Stimulated activated CD4-positive, alpha-beta T cell treated with anti-CD3 and anti-CD28 coated beads, Interleukin-1b, Interleukin-23, amount 100 ng/mL, for 24 hours (primary cell): ENCODE measurements at regions not wholly inside any gene's neighbourhood (a gene's known extent, or its start where the extent isn't known, plus 50 kb on each side); places are given as distances from the start of the nearest gene placed in this dataset.

Experiments
- DNase-seq, 4 experiments: peaks; one replicate each; pipeline ENCODE4 v3.0.0-alpha.2; 2020; ENCODE audit warnings: low read depth in 4 of 4, low spot score in 1 of 4

DNA sequence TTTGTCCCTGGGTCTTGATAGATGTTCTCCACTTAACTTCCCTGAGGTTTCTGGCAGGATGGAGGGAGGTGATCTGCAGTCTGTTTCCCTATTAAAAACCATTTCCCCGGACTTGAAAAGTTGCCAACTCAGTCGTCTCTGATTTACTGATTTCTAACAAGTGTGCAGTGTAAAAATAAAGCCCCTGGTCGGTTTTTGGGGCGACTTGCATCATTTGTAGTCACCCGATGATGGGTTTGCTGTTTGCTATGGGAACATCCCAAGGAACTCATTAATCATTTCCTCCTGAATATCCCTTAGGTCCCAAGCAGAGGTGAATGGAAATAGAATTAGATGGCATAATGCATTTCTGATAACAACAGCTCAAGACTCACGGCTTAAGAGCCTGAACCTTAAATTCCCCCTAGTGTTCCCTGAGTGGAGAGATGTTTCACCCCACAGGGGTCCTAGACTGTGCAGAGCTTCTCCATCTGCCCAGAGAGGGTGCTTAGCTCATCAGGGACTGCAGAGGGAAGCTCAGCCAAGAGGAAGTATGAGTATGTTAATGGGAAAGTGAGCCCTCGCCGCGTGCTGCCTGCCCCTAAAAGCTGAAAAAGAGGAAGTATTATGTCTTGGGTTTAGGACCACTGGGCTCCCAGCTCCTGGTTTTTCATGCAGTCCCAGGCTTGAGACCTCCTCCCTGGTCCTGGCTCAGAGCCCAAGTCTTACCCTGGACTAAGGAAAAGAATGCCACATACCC, 115.1 kb upstream of the DAP start:
- no peak for DNase-seq

DNA sequence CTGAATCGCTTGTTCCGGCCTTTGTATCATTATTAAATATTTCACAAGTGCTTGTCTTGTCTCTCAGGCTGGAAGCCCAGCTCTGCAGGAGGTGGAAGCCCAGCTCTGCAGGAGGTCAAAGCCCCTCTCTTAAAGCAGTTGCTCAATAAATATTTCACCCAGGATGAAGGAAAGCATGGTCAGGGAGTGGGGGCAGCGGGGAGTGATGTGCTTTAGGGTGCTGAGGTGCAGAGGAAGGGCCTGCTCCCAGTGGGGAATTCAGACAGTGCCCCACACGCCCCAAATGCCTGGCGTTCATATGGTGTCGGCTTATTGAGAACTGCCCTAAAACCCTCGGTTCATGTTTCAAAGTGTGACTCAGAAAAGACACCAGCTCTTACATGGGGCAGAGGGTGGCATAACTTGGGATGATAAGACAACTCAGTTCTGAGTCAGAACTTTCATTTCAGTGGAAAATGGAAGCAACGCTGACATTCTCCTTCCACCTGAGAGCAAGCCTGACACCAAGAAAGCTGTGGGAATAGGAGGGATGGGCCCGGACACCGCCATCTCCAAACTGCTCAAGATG, 114.3 kb upstream of the DAP start:
- no peak for DNase-seq

GRCh38 chr5:10874541-10874940, 113.5 kb upstream of the DAP start:
- no peak for DNase-seq

DNA sequence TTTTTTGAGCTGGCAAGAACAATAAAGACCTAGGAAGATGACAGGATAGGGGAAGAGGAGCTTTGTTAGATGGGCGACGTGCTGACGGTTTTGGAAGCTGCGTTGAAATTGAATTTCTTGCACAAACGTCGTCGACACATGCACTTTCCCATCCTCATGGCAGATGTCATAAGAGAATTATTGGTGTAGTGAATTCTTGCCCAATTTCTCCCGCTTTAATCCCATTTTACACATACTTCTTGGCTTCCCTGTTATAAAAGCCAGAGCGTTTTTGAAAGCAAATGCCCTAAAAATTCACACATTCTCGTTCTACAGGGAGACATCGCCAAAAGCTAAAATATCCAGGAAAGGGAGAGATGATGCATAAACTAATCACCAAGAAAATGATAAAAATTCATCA, 109.8 kb upstream of the DAP start:
- no peak for DNase-seq

- DNase-seq: no peak
These were observed 107.9 kb upstream of the DAP start for GRCh38 chr5:10868956-10869355.

GRCh38 chr5:10867389-10868303, 106.6 kb upstream of the DAP start:
- no peak for DNase-seq

- no peak for DNase-seq
These were observed 105.9 kb upstream of the DAP start for GRCh38 chr5:10866913-10867312.

GRCh38 chr5:10863763-10864383, 102.8 kb upstream of the DAP start:
- peak; percentile 13 to 58 (median 30) for DNase-seq

- no peak for DNase-seq
These were observed 101.1 kb upstream of the DAP start for GRCh38 chr5:10862085-10862484.

- no peak for DNase-seq
These were observed 100.4 kb upstream of the DAP start for GRCh38 chr5:10861423-10861790.

DNA sequence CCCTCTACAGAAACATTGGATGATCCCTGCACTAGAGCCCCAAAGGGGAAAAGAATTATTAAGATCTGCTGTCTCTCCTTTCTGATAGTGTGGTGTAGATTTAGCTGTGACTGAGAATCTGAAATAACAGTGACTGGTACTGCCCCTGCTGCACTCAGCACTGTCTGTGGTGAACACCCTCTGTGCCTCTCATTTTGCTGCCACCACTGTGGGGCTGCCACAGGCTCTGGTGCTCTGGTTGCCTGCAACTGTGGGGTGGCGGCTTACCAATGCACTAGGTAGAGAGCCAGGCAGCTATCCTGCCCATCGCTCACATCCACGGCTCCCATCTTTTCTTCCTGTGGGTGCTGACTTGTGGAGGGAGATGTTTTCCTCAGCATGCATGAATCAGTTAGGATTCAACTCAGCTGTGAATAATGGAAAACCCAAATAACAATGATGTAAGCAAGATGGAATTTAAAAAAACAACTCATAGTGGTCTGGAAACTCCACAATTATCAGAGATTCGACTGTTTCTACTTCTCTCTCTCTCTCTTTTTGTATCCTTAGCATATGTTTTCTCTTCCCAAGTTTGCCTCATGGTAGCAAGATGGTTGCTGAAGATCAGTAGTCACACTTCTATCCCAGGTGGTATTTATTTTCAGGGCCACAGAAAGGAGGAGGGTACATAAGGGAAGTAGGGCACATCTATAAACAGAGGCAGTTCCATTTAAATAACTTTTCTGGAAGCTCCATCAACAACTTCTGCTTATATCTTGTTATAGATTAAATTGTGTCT, 99.8 kb upstream of the DAP start:
- no peak for DNase-seq

DNA sequence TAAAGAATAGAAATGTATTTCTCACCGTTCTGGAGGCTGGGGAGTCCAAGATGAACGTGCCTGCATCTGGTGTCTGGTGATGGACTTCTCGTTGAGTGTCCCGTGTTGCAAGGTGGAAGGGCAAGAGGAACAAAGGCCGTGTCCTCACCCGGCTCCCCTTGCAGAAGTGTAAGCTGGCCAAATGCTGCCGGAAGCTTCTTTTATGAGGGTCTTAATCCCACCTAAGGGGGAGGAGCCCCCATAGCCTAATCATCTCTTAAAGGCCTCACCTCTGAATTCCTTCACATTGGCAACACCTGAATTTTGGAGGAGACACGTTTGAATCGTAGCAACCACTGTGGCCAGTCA, 99.1 kb upstream of the DAP start:
- DNase-seq: no peak

- DNase-seq: no peak
These were observed 98.6 kb upstream of the DAP start for GRCh38 chr5:10859393-10860195.

DNA sequence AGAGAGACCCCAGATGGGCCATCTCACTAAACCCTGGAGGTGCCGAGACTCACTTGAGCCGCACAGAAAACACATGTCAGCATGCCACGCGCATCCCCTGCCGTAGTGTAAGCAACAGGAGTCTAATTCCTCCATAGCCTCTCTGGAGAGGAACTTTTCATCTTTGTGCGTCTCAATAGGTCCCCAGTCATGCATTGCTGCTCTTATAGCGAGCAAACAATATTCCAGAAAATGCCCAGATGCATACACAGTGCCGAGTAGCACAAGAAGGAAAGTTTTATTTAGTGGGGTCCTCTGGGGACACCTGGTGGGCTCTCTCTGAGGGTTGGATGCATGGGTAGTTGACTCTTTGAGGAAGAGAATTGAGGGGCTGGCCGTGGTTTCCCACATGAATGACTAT, 97.9 kb upstream of the DAP start:
- no peak for DNase-seq

- DNase-seq: no peak
These were observed 97.3 kb upstream of the DAP start for GRCh38 chr5:10858307-10858706.

- no peak for DNase-seq
These were observed 96.3 kb upstream of the DAP start for GRCh38 chr5:10857338-10857733.

DNA sequence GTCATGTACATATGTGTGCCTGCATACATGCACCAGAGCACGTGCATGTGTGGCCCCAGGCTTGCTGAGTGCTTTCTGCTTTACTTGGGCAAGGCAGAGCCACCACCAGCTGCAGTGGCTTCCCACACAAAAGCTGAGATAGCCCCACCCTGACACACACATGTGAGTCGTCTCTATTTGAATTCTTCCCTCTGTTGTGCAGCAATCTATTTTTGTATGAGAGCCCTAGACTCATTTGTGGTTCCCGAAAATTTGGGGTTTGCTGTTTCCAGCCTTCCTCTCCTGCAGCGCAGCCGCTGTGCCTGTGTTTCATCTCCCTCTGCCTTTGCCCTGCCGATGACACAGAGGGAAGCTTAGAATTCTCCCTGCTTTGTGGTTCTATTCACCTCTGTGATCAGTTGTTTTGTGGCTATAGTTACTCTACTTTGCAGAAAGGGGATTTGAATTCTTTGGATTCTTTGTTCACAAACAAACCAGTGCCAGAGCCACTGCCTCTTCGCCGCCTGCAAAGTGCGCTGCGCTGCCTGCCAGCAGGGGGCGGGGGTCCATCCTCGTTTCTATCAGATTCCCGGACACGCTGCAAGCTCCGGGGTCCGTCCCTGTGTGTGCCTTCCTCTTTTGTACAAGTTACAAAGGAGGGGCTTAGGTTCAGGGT, 95.8 kb upstream of the DAP start:
- peak in 2 of 4 experiments; percentile 10 to 17 for DNase-seq

DNA sequence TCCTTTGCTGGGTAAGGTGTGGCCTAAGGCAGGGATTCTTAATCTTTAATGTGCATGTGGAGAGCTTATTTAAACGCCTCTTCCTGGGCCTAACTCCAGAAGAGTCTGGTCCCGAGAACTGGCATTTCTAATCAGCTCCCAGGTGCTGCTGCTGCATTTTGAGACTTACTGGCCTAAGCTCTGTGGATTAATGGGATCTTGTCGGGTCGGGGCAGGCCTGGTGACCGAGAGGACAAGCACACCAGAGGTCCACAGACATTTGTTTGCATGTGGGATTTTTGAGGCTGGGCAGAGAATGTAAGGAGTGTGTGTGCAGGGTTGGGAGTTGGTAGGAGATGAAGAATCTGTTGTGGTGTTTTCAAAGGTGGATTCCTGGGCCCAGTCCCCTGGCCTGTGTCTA, 95.0 kb upstream of the DAP start:
- no peak for DNase-seq

DNA sequence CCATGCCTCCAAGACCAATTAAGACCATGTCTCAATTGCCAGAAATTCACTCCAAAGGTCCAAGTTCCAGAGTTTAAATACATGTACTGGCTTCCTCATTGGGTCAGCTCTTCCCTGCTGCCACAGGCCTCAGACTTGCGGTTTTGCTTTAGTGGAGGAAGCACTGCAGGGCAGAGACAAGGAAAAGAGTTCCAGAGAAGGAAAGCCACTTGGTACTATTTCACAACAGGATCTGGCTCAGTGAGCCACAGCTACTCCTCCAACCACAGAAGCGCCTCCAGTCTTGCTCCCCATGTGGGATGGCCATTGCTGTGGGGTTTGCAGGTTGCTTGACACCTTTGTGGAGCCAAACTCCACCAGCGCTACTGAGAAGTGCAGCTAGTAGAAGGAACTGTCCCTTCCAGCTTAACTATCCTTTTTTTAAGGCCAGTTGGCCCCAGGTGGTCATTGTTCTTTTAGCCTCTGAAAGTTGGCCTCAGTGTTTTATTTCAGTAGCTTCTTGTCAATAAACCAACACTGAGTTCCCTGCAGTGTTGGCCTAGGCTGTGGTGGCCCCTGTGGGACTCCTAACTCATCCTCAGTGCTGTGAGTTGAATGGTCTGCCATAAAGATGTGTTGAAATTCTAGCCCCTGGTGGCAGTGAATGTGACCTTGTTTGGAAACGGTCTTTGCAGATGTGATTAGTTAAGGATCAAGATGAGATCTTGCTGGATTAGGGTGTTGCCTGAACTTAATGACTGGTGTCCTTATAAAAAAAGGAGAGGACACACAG, 93.7 kb upstream of the DAP start:
- no peak for DNase-seq
